ENCODE measurements at regions not wholly inside any gene's neighbourhood (a gene's known extent, or its start where the extent isn't known, plus 50 kb on each side); places are given as distances from the start of the nearest gene placed in this dataset.

DNA sequence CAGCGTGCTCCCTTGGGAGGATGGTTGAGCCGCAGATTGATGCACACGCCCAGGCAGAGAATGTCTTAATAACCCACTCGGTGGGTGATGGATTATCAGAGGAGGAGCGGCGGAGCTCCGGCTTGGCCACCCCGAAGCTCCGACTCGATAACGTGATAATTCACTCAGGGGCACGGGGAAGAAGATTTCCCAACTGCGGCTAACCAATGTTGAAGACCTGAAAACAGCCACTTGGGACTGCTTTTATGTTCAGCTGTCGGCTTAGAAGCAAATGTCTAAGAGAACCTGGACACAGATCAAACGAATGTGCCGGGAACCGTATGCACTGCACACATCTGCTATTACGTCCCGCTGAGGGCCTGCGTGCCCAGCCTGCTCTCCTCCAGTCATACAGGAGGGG, 206.8 kb upstream of the CADM1 start:
- DNase-seq, result no peak

- DNase-seq, result peak in 1 of 2 donors; percentile 29
Observed at GRCh38 chr11:115710426-115710825, 206.2 kb upstream of the CADM1 start.

- peak; percentile 83 to 91 for DNase-seq
Observed at GRCh38 chr11:115709297-115709696, 205.1 kb upstream of the CADM1 start.

DNA sequence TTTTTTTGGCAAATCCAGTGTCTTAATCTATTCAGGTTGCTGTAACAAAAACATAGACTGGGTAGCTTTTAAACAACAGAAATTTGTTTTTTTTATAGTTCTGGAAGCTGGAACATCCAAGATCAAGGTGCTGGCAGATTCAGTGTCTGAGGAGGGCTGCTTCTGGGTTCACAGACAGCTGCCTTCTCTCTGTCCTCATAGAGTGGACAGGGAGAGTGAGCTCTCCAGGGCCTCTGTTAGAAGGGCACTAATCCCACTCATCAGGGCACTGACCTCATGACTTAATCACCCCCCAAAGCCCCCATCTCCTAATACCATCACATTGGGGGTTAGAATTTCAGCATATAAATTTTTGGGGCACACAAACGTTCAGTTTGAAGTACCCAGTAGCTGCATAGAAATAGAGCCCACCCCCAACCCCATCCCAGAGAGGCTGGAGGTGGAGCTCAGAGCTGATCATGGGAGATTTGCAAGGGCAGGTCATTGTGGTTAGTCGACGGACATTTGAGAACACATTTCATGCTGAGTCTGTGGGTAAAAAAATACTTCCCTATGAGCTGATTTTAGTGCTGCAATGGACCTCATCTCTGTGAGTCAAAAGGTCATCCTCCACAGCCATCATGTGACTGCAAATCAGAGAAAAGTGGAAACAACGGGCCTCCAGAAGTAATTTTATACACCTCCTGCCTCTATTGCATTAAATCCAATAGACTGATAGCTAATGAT, 203.1 kb upstream of the CADM1 start:
- peak; percentile 95 to 96 for DNase-seq

GRCh38 chr11:115706626-115707135, 202.5 kb upstream of the CADM1 start:
- DNase-seq, result peak; percentile 74 to 85

- peak in 1 of 2 donors; percentile 61 for DNase-seq
Observed at GRCh38 chr11:115705200-115705599, 201.0 kb upstream of the CADM1 start.

GRCh38 chr11:115700981-115701875, 197.0 kb upstream of the CADM1 start:
- no peak for DNase-seq

GRCh38 chr11:115700496-115700895, 196.3 kb upstream of the CADM1 start:
- no peak for DNase-seq

DNA sequence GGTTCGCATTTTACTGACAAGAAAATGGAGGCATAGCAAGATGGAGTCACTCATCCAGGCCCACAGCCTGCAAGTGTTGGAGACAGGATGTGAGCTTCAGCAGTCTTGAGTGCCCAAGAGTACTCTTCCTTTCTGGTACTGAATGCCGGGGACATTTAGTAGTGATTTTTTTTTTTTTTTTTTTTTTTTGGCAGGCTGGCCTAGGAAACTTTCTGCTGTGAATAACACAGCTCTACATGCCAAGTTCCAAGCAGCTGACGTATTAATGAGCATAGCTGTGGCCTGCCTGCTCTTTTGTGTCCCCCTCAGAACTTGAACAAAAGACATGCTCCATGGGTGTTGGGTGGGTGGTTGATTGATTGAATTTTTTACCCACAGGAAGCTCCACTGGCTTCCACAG, 195.5 kb upstream of the CADM1 start:
- no peak for DNase-seq

DNA sequence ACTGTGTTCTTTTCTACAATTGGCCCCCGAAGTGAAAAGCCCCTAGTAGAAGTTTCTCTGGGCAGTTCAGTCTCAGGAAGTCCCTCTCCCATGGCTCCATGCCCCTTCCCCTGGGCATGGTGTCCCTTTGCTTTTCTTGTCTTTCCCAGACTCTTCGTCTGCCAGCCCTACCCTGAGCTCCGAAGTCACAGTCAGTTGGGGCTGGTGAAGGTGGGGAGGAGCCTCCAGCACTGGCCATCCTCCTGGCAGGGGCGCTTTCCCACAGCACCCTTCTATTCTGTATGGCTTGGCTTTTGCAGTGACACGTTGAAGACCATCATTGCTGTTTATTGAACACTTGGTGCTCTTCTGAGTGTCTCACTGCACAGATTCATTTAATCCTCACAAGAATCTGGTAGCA, 195.1 kb upstream of the CADM1 start:
- no peak for DNase-seq

DNA sequence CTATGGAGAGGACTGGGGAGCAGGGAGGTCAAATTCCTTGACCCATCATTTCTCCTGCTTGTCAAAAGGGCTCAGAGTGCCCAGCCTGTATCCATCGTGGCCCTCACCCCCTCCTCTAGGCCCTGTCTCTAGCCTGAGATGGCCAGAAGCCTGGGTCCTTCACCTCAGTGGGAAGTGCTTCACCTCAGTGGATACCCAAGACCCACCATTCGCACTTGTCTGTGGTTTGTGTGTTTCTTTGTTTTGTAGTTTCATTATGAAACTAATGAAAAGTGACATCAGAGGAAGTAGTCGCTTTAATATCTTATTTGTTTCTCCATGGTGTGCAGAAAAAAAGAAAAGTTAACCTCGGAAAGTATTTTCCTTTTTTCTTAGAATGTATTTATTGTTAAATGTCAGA, 194.0 kb upstream of the CADM1 start:
- no peak for DNase-seq

- DNase-seq, result no peak
Observed at GRCh38 chr11:115696563-115696962, 192.3 kb upstream of the CADM1 start.

- DNase-seq, result no peak
Observed at GRCh38 chr11:115695677-115696364, 191.6 kb upstream of the CADM1 start.

- no peak for DNase-seq
Observed at GRCh38 chr11:115693002-115693401, 188.8 kb upstream of the CADM1 start.

DNA sequence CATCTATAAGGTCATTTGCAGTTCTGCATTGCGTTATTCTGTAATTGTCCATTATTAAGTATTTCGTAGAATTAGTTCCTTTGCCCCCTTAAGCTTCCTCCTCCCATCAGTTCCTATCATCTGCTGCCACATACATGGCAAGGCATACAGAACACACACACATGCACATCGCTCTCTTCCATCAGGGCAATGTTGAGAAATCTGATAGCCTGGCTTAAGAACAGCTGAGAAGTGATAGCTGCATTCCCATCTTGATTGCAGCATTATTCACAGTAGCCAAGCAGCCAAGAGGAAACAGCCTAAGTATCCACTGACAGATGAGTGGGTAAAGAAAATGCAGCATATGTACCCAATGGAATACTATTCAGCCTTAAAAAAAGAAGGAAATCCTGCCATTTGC, 186.8 kb upstream of the CADM1 start:
- DNase-seq, result no peak

- DNase-seq, result no peak
Observed at GRCh38 chr11:115687934-115688333, 183.7 kb upstream of the CADM1 start.

DNA sequence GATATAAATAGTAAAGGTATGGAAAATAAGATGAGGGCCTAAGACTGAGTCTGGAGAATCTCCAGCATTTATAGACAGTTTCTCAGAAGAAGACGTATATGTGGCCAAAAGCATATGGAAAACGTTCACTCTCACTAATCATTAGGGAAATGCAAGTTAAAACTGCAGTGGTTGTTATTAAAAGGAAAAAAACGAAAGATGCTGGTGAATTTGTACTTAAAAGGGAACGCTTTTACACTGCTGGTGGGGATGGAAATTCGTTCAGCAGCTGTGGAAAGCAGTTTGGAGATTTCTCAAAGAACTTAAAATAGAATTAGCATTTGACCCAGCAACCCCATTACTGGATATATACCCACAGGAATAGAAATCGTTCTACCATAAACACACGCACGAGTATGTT, 180.5 kb upstream of the CADM1 start:
- no peak for DNase-seq

DNA sequence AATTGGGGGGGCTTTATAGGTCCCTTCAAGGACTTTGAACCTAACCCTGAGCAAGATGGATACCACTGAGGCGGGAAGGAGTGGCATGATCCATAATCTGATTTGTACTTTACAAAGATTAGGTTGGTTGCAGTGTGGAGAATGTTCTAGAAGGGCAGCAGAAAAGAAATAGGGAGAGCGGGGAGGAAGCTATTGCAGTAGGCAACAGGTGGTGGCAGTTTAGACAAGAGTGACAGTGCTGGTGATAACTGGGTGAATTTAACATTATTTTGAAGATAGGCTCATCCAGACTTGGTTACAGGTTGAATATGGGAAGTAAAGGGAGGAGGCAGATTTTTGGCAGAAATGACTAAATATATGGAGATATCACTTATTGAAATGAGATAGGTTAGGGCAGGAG, 179.9 kb upstream of the CADM1 start:
- no peak for DNase-seq

- no peak for DNase-seq
Observed at GRCh38 chr11:115682888-115683287, 178.7 kb upstream of the CADM1 start.

DNA sequence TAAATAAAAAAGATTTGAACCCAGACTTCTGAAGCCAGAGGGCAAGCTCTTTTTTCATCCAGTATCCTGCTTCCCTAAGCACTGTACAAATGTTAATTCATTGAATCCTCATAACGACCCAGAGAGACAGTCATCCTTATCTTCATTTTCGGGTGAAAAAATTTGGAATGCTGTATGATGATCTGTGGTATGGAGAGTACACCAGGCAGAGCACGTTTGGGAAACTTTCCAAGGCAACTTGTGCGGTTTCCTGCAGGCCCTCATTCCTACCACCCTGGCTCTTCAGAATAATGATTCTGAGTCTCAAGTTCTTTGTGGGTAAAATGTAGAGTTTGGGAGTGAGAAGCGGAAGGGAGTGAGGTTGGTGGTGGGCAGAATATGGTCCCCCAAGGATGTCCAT, 177.9 kb upstream of the CADM1 start:
- no peak for DNase-seq

DNA sequence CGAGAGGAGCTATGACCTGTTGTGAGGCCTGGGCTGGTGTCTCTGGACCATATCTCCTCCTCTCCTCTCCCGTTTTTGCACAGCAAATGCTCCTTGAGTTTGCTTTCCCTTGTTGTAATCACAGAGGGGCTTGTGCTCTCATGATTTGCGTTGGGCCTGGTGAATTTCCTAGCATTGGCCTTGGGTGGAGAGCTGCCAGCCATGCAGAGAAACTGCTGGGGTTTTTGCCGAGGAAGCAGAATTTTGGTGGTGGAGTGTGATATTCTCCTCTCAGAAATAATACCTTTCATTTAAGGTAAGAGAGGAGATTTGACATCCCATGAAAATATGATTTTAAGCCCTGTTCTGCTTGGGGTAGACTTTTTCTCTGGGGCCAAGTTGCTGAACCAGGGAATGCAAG, 175.7 kb upstream of the CADM1 start:
- no peak for DNase-seq

GRCh38 chr11:115678942-115679341, 174.7 kb upstream of the CADM1 start:
- DNase-seq, result no peak

- DNase-seq, result no peak
Observed at GRCh38 chr11:115677190-115677589, 173.0 kb upstream of the CADM1 start.
